ENCODE measurements at regions not wholly inside any gene's neighbourhood (a gene's known extent, or its start where the extent isn't known, plus 50 kb on each side); places are given as distances from the start of the nearest gene placed in this dataset.

DNA sequence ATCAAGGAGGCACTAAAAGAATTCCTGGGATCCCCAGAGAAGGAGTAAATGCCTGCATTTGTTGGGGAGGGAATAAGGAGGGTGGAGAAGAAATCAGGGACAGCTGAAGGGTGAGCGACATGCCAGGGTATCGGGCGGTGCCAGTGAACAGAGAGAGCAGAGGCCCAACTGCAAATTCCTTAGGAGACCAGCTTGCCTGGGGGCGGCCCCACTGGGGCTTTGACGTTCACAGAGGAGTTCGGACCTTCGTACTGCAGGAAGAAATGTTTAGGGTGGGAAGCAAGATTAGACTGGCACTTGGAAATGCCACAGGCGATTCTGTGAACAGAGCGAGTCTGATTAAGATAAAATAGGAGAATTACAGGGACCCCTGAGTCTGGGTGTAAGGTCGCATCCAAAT is 65.1 kb upstream of the FGF3 start:
- in situ Hi-C loops (cut with MboI; ENCODE audit: low sequenced_read_pairs): loop anchor here (25.0 kb wide), 1 partner anchor 772 kb away; no protein-coding TSS in a partner anchor

DNA sequence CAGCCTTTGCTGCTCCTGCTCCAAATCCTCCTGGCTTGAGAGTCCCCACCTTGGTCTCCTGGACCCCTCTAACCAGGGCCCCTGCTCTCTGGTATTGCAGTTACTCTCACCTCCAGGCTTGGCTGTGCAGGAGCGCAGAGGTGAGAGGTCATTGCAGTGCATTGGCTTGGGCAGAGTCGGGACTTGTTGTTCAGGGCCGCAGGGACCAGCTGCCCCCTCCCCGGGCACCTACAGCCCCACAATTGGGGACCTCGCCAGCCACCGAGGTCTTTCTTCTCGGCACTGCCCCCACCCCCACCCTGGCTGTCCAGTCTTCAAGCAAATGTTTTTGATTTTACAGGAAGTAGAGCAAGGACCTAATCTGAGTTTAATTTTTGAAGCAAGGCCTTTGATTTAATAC is 65.5 kb upstream of the FGF3 start:
- in situ Hi-C loops (cut with MboI; ENCODE audit: low sequenced_read_pairs): loop anchor here (25.0 kb wide), 1 partner anchor 772 kb away; no protein-coding TSS in a partner anchor

DNA sequence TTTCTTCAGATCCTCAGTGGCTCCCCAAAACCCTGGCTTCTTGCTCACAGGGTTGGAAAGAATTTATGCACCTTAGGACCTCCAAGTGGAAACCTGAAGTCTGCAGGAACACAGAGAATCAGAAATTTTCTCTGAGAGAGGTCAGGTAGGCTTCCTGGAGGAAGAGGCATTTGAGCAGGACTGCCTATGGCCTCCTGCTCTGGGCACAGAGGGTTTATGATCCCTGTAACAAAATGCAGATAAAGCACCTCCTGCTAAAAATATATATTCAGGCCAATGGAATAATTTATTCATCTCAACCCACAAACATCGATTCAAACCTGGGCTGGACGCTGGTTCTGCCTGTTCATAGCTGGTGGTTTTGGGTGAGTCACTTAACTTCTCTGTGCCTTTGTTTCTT is 68.1 kb upstream of the FGF3 start:
- in situ Hi-C loops (cut with MboI; ENCODE audit: low sequenced_read_pairs): loop anchor here (25.0 kb wide), 1 partner anchor 775 kb away; no protein-coding TSS in a partner anchor

DNA sequence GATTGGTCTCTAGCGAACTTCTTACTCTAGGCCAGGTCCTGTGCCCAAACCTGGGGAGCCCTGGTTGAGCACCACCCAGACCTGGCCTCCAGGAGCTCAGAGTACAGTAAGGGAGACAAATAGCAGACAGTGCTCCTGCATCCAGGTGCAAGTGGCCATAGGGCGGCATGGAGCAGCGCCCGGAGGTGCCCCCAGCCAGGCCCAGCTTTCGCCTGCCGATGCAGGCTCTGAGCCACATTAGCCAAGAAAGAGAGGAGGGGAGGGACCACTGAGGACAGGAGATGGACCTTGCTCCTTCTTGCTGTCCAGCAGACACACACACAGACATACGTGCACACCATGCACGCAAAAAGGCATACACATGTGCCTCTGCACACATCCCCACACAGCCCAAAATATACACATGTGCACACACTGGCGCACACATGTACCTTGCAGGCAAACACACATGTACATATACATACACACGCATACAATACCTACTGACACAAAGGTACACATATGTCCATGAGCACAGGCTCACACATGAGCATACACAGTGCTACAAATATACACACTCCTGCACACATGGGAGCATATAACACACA is 68.7 kb upstream of the FGF3 start:
- in situ Hi-C loops (cut with MboI; ENCODE audit: low sequenced_read_pairs): loop anchor here (25.0 kb wide), 1 partner anchor 776 kb away; no protein-coding TSS in a partner anchor

DNA sequence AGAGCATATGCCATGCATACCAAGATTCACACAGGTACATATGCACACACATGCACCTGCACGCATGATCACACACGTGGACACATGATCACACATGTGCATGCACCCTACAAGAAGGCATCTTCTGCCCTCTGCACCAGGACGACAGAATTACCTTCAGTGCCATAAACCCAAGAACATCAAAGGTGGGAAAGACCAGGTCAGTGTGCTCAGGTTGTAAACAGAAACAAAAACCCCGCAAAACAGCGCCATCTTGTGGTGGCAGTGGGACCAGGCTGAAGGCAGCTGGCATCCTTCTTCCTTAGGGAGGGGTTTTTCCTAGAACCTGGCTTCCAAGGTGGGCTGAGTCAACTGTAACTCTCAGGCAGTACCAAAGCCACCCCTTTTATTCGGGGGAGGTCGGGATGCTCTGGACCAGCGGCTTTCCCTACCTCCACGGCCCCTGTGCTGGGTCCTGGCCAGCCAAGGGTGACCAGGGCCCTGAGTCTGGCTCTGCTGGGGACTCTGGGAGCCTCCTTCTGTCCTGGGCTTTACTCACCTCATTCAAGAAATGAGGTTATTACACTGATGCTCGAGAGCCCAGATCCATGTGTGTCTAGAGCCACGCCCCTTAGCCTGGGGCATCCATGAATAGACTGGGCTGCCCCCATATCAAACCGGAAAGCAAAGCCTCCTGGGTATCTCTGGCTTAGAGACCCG is 69.4 kb upstream of the FGF3 start:
- in situ Hi-C loops (cut with MboI; ENCODE audit: low sequenced_read_pairs): loop anchor here (25.0 kb wide), 1 partner anchor 776 kb away; no protein-coding TSS in a partner anchor

DNA sequence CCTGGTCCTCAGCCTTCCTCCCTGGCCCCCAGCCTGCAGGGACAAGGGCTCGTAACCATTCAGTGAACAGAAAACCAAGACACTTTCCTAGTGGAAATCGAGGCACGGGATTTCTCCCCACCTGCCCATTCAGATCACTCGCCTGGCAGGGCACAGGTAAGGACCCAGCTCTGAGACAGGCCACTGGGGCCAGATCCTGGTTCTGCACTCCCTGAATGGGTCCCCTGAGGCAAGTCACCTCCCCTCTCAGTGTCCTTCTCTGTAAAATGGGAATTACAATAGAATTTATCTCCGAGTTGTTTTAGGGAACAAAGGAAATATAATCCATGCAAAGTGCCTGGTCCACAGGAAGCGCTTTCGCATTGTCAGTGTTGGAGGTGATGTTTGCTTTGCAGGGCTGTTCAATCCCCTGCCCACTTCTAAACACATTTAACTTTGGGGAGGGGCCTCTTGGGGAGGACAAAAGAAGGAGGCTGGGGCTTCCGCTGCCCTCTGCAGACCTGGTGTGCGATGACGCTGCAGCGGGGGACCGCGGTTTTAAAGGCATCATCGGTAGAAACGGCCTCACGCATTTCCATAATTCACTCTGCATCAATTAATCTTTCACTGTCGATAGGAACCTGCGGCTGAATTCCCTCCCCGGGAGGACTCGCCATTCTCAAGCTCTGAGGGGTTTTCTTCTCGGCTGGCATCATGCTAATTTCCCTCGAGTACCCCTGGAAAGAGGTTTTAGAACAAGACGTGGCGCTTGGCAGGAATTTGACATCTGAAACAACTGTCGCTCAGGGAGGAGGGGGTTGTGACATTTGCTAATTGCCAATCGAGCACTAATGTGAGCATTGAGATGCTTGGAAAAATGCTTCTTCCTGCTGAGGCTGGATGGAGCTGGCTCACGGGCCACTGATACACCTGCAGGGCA is 70.4 kb upstream of the FGF3 start:
- in situ Hi-C loops (cut with MboI; ENCODE audit: low sequenced_read_pairs): loop anchor here (10.0 to 25.0 kb wide), 2 partner anchors 205 to 777 kb away; no protein-coding TSS in a partner anchor

DNA sequence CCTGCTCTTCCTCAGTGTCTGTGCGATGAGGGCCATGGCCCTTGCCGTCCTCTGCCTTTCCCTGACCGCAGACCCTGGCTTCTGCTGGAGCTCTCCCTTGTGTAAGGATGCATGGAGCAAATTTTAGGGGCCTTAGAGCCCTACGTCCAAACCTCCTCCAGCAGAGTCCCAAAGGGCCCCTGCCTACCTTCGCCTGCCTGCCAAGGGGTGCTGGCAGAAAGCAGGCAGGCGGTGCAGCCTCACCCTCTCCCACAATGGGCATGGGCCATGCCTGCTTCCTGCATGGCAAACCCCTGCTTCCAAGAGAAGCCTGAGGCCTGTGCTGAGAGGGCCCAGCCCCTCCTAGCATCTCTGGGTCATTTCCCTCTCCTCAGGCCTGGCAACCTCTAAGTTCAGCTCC is 71.3 kb upstream of the FGF3 start:
- in situ Hi-C loops (cut with MboI; ENCODE audit: low sequenced_read_pairs): loop anchor here (10.0 to 25.0 kb wide), 2 partner anchors 206 to 778 kb away; no protein-coding TSS in a partner anchor

DNA sequence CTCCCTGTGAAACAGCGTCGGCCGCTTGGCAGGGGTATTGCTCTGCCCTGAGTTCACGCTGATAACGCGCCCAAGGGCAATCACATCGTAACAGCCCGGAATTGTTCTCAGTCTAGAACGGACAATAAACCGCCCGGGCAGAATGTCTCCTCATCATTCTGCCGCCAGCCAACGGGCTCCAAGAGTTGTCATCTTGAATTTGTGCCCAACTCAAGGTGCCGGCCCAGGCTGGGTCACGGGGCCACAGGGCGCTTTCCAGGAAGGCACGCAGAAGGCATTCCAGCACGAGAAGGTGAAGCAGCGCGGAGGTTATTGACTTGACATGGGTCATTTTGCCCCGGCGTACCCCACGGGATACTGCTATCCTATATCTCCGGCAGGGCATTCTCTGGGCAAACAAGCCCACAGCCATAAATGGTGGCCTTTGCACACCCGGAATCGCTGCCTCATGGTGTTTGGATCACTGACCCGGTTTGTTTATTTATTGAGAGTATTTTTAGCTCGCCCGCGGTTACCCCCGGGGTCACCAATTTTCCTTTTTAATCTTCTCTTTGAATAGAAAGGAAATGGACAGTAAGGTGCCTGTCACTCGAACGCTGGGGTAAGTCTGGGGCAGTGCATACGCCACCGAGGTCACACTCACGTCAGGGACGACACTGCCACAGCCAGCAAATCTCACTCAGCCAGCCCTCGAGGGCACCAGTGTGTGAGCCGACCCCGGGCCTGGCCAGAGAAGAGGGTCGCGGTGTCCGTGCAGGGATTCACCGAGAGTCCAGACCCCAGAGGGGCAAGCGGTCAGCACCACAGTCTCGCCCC is 72.4 kb upstream of the FGF3 start:
- in situ Hi-C loops (cut with MboI; ENCODE audit: low sequenced_read_pairs): loop anchor here (10.0 to 25.0 kb wide), 2 partner anchors 207 to 779 kb away; no protein-coding TSS in a partner anchor

DNA sequence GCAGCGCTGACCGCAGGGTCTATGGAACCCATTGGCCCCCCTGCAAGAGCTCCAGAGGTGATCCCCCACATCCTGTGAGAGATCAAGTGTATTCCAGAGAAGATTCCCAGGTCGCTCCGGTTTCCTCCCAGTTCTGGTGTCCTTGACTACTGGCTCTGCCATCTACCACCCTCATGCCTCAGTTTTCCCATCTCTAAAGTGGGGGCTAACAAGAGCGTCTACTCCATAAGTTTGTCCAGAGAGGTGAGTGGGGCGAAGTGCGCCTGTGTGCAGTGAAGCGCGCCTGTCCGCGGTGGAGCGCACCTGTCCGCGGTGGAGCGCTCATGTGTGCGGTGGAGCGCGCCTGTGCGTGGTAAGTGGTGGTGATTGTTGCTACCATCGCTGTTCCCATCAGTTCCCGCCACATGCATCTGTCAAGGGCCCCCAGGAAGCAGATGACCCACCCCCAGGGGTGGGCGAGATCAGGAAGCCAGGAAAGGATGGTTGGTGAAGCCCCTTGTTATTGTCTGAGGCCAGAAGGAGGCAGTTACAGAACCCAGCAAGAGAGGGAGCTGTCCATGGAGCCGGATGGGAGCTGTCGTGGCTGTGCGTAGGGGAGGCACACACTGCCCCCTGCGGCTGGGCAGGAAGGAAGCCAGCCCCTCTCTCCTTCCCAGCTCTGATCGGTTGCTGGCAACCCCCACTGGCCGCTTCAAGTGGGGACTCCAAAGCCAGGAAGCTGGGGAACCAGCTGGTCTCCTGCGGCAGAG is 73.2 kb upstream of the FGF3 start:
- in situ Hi-C loops (cut with MboI; ENCODE audit: low sequenced_read_pairs): loop anchor here (10.0 to 25.0 kb wide), 2 partner anchors 208 to 780 kb away; no protein-coding TSS in a partner anchor

DNA sequence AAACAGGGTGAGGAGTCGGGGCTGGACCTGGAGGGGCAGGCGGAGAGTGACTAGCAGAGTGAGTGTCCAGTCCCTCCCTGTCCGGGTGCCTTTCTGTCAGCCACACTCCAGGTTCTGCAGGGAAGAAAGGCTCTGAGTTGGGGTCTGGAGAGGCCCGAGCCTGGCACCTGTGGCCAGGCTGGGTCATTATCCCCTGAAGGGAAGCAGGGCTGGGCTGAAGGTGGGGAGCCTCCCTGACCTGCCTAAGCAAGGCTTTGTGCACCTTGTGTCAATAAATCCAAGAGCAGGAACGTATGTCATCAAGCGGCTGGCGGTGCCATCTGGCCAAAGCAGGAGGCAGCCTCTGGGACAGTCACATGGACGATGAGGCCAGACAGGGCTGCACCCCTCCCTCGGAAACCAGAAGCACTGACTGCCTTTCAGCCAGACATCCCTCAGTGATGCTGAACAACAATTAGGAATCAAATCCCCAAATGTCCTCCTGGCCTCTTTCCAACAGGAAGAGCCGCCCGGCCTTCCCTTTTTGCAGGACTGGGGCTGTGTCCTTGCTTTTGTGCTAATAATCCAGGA is 73.9 kb upstream of the FGF3 start:
- in situ Hi-C loops (cut with MboI; ENCODE audit: low sequenced_read_pairs): loop anchor here (10.0 to 25.0 kb wide), 2 partner anchors 208 to 781 kb away; no protein-coding TSS in a partner anchor

DNA sequence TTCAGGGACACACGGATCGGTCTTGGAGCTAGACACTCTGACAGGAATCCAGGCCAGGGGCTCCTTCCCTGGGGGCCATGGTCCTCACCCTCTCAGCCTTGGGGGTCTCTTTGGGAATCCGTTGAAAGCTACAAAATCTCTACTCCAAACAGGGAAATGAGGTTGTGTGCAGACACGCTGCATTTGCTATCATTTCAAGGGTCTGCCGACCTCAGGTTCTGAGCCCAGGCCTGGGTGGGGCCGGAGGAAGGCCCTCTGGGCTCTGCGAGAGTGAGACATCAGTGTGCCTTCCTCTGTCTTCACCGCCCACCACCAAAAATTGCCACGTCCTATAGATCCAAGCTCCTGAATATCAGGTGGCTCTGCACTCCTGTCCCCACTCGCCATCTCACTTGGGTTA is 74.4 kb upstream of the FGF3 start:
- in situ Hi-C loops (cut with MboI; ENCODE audit: low sequenced_read_pairs): loop anchor here (10.0 to 25.0 kb wide), 2 partner anchors 209 to 781 kb away; no protein-coding TSS in a partner anchor

DNA sequence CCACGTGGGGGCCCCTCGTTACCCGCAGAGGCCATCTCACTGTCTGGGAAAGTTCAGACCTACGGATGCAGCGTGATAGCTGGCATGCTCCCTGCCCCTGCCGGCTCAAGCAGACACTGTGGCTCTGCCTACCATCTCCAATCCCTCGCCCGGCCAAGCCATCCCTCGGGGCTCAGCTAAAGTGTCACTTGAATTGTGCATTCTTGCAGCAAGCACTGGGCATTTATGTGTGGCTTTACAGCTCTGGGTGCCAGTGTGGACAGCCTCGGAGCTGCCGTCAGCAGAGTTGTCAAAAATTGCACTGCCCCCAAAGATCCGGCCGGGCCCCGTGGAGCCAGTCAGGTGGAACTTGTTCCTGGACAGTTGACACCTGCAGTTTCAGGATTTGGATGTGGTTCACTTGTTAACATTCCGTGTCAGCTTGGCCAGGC is 75.0 kb upstream of the FGF3 start:
- in situ Hi-C loops (cut with MboI; ENCODE audit: low sequenced_read_pairs): loop anchor here (10.0 to 25.0 kb wide), 2 partner anchors 209 to 782 kb away; no protein-coding TSS in a partner anchor

DNA sequence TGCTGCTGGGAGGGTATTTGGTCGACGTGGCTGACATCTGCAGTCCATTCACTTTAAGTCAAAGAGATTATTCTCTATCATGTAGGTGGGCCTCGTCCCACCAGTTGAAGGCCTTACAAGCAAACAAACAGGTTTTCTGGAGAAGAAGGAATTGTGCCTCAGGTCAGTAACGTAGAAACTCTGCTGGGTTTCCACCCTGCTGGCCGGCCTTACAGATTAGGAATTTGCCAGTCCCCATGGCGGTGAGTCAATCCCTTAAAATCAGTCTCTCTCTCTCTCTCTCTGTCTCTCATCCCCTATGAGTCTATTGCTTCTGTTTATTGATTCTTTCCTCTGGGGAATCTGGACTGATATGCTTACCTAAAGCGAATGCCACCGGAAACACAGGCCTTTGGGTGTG is 75.4 kb upstream of the FGF3 start:
- in situ Hi-C loops (cut with MboI; ENCODE audit: low sequenced_read_pairs): loop anchor here (10.0 to 25.0 kb wide), 2 partner anchors 210 to 782 kb away; no protein-coding TSS in a partner anchor

DNA sequence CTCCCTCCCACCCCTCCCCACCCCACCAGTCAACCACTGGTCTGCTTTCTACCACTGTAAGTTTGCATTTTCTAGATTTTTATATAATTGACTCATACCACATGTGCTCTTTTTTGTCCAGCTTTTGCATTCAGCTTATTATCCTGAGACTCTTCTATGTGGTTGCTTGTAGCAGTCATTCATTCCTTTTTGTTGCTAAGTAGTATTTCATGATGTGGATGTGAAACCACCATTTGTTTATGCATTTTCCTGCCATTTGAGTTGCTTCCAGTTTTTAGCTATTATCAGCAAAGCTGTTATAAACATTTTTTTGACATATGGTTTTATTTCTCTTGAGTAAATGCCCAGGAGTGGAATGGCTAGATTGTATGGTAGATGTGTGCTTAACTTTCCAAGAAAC is 77.0 kb upstream of the FGF3 start:
- in situ Hi-C loops (cut with MboI; ENCODE audit: low sequenced_read_pairs): loop anchor here (10.0 to 25.0 kb wide), 2 partner anchors 211 to 784 kb away; no protein-coding TSS in a partner anchor

DNA sequence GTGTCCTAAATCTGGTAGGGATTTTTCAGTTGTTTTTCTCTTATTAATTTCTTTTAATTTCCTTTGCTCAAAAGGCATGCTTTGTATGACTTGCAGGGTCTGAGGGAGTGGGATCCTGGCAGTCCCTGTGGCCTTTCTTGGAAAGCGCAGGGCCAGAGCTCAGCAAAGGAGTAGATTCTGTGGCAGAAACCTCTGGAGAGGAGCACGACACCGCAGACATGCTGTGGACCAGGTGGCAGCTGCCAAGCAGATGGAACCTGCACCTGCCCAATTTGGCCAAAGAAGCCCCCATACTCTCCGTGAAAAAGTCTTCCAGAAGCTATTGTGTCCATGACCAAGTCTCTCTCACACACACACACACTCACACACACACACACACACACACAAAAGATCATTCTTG is 78.9 kb upstream of the FGF3 start:
- in situ Hi-C loops (cut with MboI; ENCODE audit: low sequenced_read_pairs): loop anchor here (10.0 to 25.0 kb wide), 2 partner anchors 213 to 786 kb away; no protein-coding TSS in a partner anchor

DNA sequence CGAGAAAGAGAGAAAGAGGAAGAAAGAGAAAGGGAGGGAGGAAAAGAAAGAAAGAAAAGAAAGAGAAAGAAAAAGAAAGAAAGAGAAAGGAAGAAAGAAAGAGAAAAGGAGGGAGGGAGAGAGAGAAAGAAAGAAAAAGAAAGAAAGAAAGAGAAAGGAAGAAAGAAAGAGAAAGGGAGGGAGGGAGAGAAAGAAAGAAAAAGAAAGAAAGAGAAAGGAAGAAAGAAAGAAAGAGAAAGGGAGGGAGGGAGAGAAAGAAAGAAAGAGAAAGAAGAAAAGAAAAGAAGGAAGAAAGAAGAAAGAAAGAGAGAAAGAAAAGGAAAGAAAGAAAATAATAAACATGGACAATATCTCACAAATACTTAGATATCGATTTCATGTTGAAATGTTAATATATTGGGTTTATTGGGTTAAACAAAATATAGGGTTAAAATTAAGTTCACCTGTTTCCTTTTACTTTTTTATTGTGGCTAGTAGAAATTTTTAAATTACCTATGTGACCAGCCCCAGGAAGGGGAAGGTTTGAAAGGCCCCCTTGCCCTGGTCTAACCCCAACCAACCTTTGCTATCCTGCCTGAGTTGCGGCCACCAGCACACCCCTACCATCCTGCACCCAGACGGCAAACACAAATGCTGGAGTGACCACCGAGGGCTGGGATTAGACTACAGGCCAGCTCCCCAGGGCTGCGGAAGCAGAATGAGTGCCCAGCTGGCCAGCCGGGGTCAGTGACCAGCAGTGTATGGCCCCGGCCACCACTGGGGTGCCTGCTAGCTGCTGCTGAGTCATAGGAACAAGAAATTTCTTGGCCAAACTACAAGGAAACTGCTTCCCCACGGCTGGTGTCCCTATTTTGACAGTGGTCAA is 81.0 kb upstream of the FGF3 start:
- in situ Hi-C loops (cut with MboI; ENCODE audit: low sequenced_read_pairs): loop anchor here (10.0 to 25.0 kb wide), 3 partner anchors 215 to 788 kb away; no protein-coding TSS in a partner anchor

DNA sequence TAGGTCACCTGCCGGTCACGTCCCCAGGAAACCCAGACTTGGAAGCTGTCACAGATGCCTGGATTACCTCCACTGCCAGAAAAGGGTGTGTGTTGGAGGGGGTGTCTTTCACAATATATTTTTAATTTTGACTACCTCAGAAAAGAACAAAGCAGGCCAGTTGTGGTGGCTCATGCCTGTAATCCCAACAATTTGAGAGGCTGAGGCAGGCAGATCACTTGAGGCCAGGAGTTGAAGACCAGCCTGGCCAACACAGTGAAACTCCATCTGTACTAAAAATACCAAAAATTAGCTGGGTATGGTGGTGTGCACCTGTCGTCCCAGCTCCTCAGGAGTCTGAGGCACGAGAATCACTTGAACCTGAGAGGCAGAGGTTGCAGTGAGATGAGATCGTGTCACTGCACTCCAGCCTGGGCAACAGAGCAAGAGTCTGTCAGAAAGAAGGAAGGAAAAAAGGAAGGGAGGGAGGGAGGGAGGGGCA is 81.6 kb upstream of the FGF3 start:
- in situ Hi-C loops (cut with MboI; ENCODE audit: low sequenced_read_pairs): loop anchor here (25.0 kb wide), 1 partner anchor 586 kb away; no protein-coding TSS in a partner anchor

Data from HL-60/S4 (cell line).